ENCODE measurements at regions not wholly inside any gene's neighbourhood (a gene's known extent, or its start where the extent isn't known, plus 50 kb on each side); places are given as distances from the start of the nearest gene placed in this dataset.
"Not testable (repeated sequence)": the region's sequence is repeated elsewhere in the genome, so short reads cannot be mapped to it uniquely, and the experiment has no call there.

GRCh38 chrX:69072486-69073006 lies 92.7 kb downstream of the PJA1 start:
- no peak for DNase-seq
- H3K9me3 Mint-ChIP-seq = no peaks in the 10 kb centered on the region
- no peak overlapping the region for H3K4me3 Mint-ChIP-seq
- H3K4me1 Mint-ChIP-seq = no peaks in the 10 kb centered on the region
- no peak overlapping the region for H3K27ac Mint-ChIP-seq
- no peaks in the 10 kb centered on the region for H3K27me3 Mint-ChIP-seq
- ATAC-seq = no peak

- Mint-ChIP-seq H3K9me3 (no peaks in the 10 kb centered on the region), H3K4me1 (no peaks in the 10 kb centered on the region), H3K4me3 (no peak overlapping the region), H3K27me3 (no peaks in the 10 kb centered on the region), H3K27ac (no peak overlapping the region)
- ATAC-seq (no peak), DNase-seq (no peak)
Measured at GRCh38 chrX:69070949-69071650, 94.2 kb downstream of the PJA1 start.

DNA sequence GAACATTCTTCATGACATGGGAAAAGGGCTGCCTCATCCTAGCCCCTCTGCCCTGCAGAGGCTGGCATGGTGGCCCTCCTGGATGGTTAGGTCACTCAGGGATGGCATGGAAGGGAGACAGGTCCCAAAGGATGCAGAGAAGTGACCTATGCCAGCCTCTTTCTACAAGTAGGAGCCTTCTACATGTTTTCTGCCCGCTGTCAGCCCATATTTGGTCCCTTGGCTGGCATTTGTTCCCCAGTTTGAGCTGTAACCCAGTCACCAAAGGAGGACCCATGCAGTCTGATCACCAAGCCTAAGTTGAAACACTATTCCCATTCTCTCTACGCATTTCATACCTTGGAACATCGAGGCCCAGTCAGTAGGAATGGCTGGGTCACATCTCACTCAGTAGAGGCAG lies 95.4 kb downstream of the PJA1 start:
- peak overlapping the region in 1 of 2 donors; percentile 34 for H3K27ac Mint-ChIP-seq
- H3K27me3 Mint-ChIP-seq = no peaks in the 10 kb centered on the region
- DNase-seq (no peak), ATAC-seq (no peak)
- no peaks in the 10 kb centered on the region for H3K4me1 Mint-ChIP-seq
- H3K4me3 Mint-ChIP-seq = no peak overlapping the region
- no peaks in the 10 kb centered on the region for H3K9me3 Mint-ChIP-seq

DNA sequence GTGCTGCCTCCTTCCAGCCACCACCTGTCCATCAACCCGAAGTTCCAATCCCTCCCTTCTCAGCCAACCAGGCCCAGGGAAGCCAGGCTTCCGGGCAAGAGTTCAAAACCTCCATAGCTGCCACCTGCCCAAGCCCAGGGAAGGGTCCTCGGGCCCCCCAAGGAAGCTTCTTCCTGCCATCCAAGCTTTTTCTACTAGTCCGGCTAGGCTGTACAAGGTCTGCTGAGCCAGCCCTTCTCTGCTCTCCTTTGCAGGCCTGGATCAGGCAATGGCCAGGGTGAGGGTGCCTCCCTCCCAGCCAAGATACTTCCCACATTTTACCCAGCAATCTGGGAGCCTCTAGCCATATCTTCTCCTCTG lies 96.2 kb downstream of the PJA1 start:
- no peak for ATAC-seq
- no peaks in the 10 kb centered on the region for H3K27me3 Mint-ChIP-seq
- no peak overlapping the region for H3K4me3 Mint-ChIP-seq
- DNase-seq = no peak
- H3K9me3 Mint-ChIP-seq = no peaks in the 10 kb centered on the region
- H3K27ac Mint-ChIP-seq = peak overlapping the region in 1 of 2 donors; percentile 20
- no peaks in the 10 kb centered on the region for H3K4me1 Mint-ChIP-seq

DNA sequence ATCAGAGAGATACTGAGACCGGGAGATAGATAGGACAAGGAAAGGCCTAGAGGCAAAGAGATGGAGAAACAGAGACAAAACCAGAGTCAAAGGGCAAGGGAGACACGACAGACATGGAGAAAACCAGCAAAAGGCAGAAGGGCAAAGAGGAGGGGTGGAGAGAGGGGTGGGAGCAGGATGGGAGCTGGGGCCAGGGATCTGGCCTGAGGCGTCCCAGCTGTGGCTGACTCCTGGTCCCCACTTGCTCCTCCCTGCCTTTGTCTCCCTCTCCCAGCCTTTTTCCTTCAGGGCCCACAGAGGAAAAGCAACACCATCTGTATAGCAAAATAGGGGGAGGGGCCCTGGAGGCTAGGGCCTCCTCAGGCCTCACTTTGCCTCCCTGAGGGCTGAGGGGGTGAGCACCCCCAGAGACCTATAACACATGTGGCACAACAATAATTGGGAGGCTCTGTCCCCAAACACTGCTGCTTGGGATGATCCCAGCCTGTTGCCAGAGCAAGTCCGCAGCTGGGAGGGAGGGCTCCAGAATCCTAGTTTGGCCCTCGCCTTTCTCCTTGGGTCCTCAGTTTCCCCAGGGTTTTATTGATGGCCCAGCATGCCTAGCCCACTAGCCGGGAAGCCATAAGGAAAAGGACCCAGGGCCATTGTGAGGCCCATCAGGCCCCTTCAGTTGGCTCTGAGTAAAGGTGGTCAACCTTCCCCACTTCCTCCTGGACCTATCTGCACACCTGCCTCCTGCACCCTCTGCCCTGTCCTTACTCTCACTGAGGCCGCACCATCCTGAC lies 96.8 kb downstream of the PJA1 start:
- Mint-ChIP-seq H3K4me1 (no peaks in the 10 kb centered on the region), H3K27me3 (no peaks in the 10 kb centered on the region), H3K9me3 (no peaks in the 10 kb centered on the region), H3K27ac (peak overlapping the region; percentile 86 to 90), H3K4me3 (no peak overlapping the region)
- no peak for ATAC-seq
- DNase-seq = no peak

DNA sequence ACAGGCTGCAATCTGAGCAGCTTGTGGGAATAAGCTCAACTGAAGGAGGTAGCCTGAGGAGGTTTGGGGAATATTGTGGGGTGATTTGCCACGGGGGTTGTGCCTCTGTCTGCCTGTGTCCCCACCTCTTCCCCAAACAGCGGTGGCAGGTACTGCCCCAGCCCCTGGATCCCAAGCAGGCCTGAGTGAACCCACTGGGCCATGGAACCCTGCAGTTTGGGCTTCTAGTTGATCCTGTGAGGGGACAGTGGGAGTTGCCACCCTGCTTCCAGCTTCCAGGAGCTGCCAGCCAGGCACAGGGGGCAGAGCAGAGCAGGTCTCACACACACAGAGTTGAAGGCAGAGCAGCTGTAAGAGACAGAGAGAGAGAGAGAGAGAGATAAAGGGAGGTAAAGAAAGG lies 97.4 kb downstream of the PJA1 start:
- DNase-seq (no peak), ATAC-seq (no peak)
- Mint-ChIP-seq H3K27ac (peak overlapping the region; percentile 86 to 90), H3K4me1 (no peaks in the 10 kb centered on the region), H3K4me3 (no peak overlapping the region), H3K27me3 (no peaks in the 10 kb centered on the region), H3K9me3 (no peaks in the 10 kb centered on the region)

DNA sequence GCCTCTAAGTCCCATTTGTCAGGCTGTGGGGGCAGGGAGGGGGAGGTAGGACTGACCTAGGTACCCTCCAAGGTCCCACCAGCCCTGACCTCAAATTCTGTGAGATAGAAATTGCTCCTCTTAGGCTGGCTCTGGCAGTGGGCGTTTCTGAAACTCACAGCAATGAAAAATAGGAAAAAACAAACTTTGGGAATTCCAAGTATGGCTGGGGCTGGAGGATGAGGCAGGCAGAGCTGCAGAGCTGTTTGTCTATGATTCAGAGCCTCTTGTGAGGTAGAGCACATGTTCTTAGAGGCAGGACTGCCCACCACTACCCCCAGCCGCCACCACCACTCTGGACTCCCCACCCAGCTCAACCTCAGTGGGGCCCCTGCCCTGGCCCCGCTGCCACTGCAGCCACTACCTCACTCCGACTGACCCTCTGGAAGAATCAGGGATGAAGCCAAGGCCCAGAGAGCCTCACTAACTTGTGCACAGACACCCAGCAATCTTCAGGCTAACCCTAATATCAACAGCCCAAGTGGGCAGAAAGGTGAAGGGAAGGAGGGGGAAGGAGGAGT lies 98.2 kb downstream of the PJA1 start:
- no peak for ATAC-seq
- H3K27me3 Mint-ChIP-seq = no peaks in the 10 kb centered on the region

DNA sequence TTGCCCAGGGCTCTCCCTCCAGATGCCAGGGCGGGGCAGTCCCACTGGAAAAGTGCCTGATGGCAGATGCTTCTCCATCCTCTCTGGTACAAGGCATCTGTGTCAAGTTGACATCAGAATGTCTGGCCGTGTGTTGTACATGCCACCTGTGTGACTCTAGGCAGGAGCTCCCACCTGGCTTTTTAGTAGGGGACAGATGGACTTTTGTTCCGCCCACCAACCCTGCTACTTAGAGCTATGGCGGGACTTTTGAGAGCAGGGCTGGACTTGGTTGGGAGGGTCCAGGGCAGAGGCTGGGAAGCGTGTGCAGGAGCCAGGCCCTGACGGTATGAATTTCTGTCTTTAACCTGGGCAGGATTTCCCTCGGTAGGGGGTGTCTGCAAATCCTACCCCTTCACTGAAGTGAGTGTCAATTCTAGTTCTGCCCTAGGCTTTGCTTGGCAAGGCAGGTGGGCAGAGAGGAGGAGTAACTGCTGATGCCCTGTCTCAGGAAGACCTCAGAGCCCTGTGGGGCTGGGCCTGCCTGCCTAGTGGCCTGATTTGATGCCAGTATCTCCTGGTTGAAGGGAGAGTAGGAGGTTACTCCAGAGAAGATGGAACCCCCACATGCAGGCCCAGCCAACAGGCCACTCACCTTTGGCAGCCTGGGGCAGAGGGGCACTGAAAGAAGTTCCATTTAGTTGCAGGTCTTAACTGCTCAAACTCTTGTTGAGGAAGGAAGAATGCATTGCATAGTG lies 99.1 kb downstream of the PJA1 start:
- DNase-seq (no peak), ATAC-seq (no peak)
- Mint-ChIP-seq H3K4me1 (no peaks in the 10 kb centered on the region), H3K27me3 (no peaks in the 10 kb centered on the region), H3K4me3 (no peak overlapping the region), H3K9me3 (no peaks in the 10 kb centered on the region), H3K27ac (peak overlapping the region in 1 of 2 donors; percentile 69)

More for the DNA sequence above, 98.2 kb downstream of the PJA1 start:
- no peak for DNase-seq
- Mint-ChIP-seq H3K4me1 (no peaks in the 10 kb centered on the region), H3K9me3 (no peaks in the 10 kb centered on the region), H3K27ac (no peak overlapping the region), H3K4me3 (no peak overlapping the region)

- Mint-ChIP-seq H3K9me3 (no peaks in the 10 kb centered on the region), H3K27me3 (no peaks in the 10 kb centered on the region), H3K4me1 (no peaks in the 10 kb centered on the region), H3K4me3 (no peak overlapping the region), H3K27ac (no peak overlapping the region)
- DNase-seq (no peak), ATAC-seq (no peak)
Measured at GRCh38 chrX:69065451-69065850, 99.8 kb downstream of the PJA1 start.

DNA sequence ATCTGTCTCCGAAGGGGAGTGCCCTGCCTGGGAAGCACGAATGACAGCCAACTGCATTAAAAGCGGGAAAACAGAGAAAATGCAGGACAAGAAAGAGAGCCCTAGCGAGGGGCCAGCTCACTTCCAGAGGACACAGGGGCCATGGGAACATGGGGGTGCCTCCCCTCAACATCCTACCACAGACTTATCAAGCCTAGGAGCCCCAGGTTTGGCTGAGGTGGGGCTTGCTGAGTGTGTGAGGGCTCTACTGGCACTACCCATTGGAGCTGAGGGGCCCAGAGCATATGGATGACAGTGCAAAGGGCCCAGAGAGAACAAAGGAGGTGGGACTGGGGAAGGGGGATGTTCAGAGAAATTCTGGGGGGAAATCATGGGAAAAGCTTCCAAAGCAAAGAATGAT lies 101.8 kb downstream of the PJA1 start:
- no peak overlapping the region for H3K4me3 Mint-ChIP-seq
- H3K27ac Mint-ChIP-seq = no peak overlapping the region
- ATAC-seq = no peak
- H3K4me1 Mint-ChIP-seq = no peaks in the 10 kb centered on the region
- H3K9me3 Mint-ChIP-seq = no peaks in the 10 kb centered on the region
- DNase-seq = no peak
- H3K27me3 Mint-ChIP-seq = no peaks in the 10 kb centered on the region

DNA sequence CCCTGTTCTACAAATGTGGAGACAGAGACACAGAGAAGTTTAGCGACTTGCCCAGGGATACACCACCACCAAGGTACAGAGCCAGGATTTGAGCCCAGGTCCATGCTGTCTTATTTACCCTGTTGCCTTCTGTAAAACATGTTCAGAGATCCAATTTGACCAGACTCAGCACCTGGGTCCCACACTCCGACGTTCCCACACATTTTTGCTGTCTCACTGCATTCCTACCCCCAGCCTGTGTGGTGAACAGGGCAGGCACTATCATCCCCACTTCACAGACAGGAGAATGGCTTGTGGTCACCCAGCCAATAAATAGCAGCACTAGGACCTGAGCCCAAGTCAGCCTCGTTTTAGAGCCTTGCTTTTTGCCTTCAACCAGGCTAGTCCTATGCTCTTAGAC lies 102.8 kb downstream of the PJA1 start:
- no peak overlapping the region for H3K27ac Mint-ChIP-seq
- no peaks in the 10 kb centered on the region for H3K9me3 Mint-ChIP-seq
- no peak overlapping the region for H3K4me3 Mint-ChIP-seq
- no peaks in the 10 kb centered on the region for H3K27me3 Mint-ChIP-seq
- H3K4me1 Mint-ChIP-seq = no peaks in the 10 kb centered on the region
- ATAC-seq = no peak
- DNase-seq = no peak

DNA sequence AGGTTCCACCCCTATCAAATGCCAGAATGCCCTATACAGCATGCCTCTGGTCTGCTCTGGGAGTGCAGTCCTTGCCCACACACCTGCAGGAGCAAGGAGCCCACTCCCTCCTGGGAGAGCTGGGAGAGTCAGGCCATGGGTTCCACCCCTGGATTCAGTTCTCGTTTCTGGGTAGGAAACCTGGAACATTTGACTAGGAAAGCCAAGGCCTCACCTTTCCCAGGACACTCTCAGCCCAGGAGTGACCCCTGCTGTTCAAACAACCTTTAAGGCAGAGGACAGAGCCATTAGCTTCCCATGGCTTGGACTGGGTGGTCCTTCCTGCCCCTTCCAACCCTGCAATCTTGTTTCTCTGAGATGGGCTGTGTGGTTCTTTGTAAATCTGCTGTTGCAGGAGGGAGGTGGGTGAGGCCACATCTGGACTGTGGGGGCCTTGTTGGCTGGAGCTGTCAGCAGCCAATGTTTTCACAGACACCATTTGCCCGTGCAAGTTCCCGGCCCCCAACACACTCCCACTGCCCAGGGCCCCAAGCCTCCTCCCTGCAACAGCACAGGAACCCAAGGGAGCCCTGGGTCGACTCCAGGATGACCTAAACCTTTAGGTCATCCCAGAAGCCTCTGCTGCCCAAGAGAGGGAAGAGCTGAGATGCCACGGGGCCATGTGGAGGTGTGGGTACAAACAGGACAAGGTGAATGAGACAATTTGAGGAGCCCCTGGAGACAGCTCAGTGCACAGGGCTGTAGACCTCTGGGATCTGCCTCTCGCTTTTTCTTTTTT lies 104.4 kb downstream of the PJA1 start:
- Mint-ChIP-seq H3K27me3 (no peaks in the 10 kb centered on the region), H3K9me3 (no peaks in the 10 kb centered on the region), H3K4me3 (no peak overlapping the region), H3K27ac (no peak overlapping the region), H3K4me1 (no peaks in the 10 kb centered on the region)
- no peak for ATAC-seq
- DNase-seq = no peak

GRCh38 chrX:69055193-69055592 lies 110.1 kb downstream of the PJA1 start:
- H3K27ac Mint-ChIP-seq = no peak overlapping the region
- H3K9me3 Mint-ChIP-seq = no peaks in the 10 kb centered on the region
- no peaks in the 10 kb centered on the region for H3K27me3 Mint-ChIP-seq
- no peaks in the 10 kb centered on the region for H3K4me1 Mint-ChIP-seq
- ATAC-seq (no peak), DNase-seq (no peak)
- H3K4me3 Mint-ChIP-seq = no peak overlapping the region

- not testable (repeated sequence) for ATAC-seq, H3K4me3 Mint-ChIP-seq, H3K4me1 Mint-ChIP-seq, H3K27me3 Mint-ChIP-seq, H3K9me3 Mint-ChIP-seq, DNase-seq, H3K27ac Mint-ChIP-seq
Measured at GRCh38 chrX:69054497-69054896, 110.8 kb downstream of the PJA1 start.

GRCh38 chrX:69051901-69052300 lies 113.4 kb downstream of the PJA1 start:
- DNase-seq (no peak), ATAC-seq (no peak)
- Mint-ChIP-seq H3K4me1 (no peaks in the 10 kb centered on the region), H3K4me3 (no peak overlapping the region), H3K9me3 (no peaks in the 10 kb centered on the region), H3K27ac (no peak overlapping the region), H3K27me3 (no peaks in the 10 kb centered on the region)
